Right lobe of liver (tissue), 4 donors: ENCODE measurements at regions not wholly inside any gene's neighbourhood (a gene's known extent, or its start where the extent isn't known, plus 50 kb on each side); places are given as distances from the start of the nearest gene placed in this dataset.

Experiments
- CTCF ChIP-seq, 4 donors: fragments of 200-600 bp in 3 of 4; fragments of 450-650 bp in 1 of 4; IDR thresholded peaks; one replicate each; pipeline versions ENCODE4 v1.5.1 to v1.8.0; 2016 to 2022; ENCODE audit warnings: antibody characterized with exemption in 4 of 4, mild to moderate bottlenecking in 2 of 4
- POLR2A ChIP-seq: fragments of 450-650 bp; IDR thresholded peaks from one replicate; pipeline ENCODE4 v1.6.1; 2017; ENCODE audit warnings: antibody characterized with exemption, mild to moderate bottlenecking
- donor health status: DM: no; HTN: no; CAD: no.
- donor health status: DM: no; HTN: no; CAD: no.
- donor health status: DM: no; HTN: yes; CAD: no.

DNA sequence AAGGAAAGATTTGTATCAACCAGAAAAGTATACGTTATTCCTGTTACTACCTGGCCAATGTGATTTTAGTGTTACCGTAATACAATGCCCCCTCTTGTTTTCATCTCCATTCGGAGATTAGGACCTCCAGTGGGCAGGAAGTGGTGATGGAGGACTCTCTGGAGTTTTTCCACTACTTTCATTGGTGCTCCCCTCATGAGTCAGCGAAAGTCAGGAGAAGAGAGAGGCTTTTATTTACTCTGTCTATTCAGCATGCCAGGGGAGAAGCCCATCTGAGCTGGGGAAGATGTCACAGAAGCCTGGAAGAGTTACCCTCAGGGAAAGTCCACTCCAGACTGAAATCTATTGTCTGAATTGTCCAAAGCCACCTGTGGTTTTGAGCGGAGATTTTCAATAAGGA is 88.2 kb upstream of the THUMPD2 start:
- no peak for TF ChIP-seq POLR2A
- no peak for TF ChIP-seq CTCF (IDR thresholded peaks at IDR 0.05)
